HG02678 (cell line): ENCODE measurements at regions not wholly inside any gene's neighbourhood (a gene's known extent, or its start where the extent isn't known, plus 50 kb on each side); places are given as distances from the start of the nearest gene placed in this dataset.
A peak's percentile ranks its signal among the peaks of the same experiment; 100 is the strongest.
"Not testable (repeated sequence)": the region's sequence is repeated elsewhere in the genome, so short reads cannot be mapped to it uniquely, and the experiment has no call there.

Source experiments
- ATAC-seq: cut with Tn5 transposase; IDR thresholded peaks from one replicate; pipeline ENCODE4 v1.9.1; 2021; ENCODE audit warnings: mild to moderate bottlenecking, moderate library complexity; ENCODE audit not compliant: unreplicated experiment

GRCh38 chr4:164529486-164529885 lies 224.4 kb upstream of the SMIM31 start:
- no peak for ATAC-seq

GRCh38 chr4:164531336-164531735 lies 222.6 kb upstream of the SMIM31 start:
- no peak for ATAC-seq

GRCh38 chr4:164536814-164537213 lies 217.1 kb upstream of the SMIM31 start:
- ATAC-seq = no peak

GRCh38 chr4:164538097-164538496 lies 215.8 kb upstream of the SMIM31 start:
- ATAC-seq = no peak

- ATAC-seq = no peak
These were observed 212.9 kb upstream of the SMIM31 start for GRCh38 chr4:164540987-164541386.

GRCh38 chr4:164542431-164542830 lies 211.5 kb upstream of the SMIM31 start:
- no peak for ATAC-seq

- no peak for ATAC-seq
These were observed 202.8 kb upstream of the SMIM31 start for GRCh38 chr4:164550989-164551712.

GRCh38 chr4:164551713-164552040 lies 202.3 kb upstream of the SMIM31 start:
- ATAC-seq = no peak

- ATAC-seq = no peak
These were observed 182.1 kb upstream of the SMIM31 start for GRCh38 chr4:164571593-164572390.

GRCh38 chr4:164572877-164573279 lies 181.1 kb upstream of the SMIM31 start:
- no peak for ATAC-seq

GRCh38 chr4:164575861-164576260 lies 178.1 kb upstream of the SMIM31 start:
- ATAC-seq = no peak

- no peak for ATAC-seq
These were observed 174.5 kb upstream of the SMIM31 start for GRCh38 chr4:164579270-164579942.

- ATAC-seq = no peak
These were observed 162.3 kb upstream of the SMIM31 start for GRCh38 chr4:164591666-164592065.

- ATAC-seq = no peak
These were observed 158.2 kb upstream of the SMIM31 start for GRCh38 chr4:164595751-164596150.

- ATAC-seq = no peak
These were observed 157.5 kb upstream of the SMIM31 start for GRCh38 chr4:164596318-164596878.

GRCh38 chr4:164596927-164597326 lies 157.0 kb upstream of the SMIM31 start:
- ATAC-seq = no peak

GRCh38 chr4:164601653-164602052 lies 152.3 kb upstream of the SMIM31 start:
- ATAC-seq = no peak

GRCh38 chr4:164605791-164606190 lies 148.1 kb upstream of the SMIM31 start:
- not testable (repeated sequence) for ATAC-seq

- ATAC-seq = peak; percentile 96
These were observed 147.5 kb upstream of the SMIM31 start for GRCh38 chr4:164606478-164606877.

GRCh38 chr4:164613256-164613655 lies 140.7 kb upstream of the SMIM31 start:
- no peak for ATAC-seq

- ATAC-seq = no peak
These were observed 140.1 kb upstream of the SMIM31 start for GRCh38 chr4:164613792-164614191.

- no peak for ATAC-seq
These were observed 139.6 kb upstream of the SMIM31 start for GRCh38 chr4:164614329-164614728.
